Inflammatory macrophage treated with lipopolysaccharide for 1 hour (primary cell): ENCODE measurements at regions not wholly inside any gene's neighbourhood (a gene's known extent, or its start where the extent isn't known, plus 50 kb on each side); places are given as distances from the start of the nearest gene placed in this dataset.

Source experiments
- DNase-seq, 2 donors: peaks; one replicate each; pipeline ENCODE4 v3.0.0-alpha.2; 2020 to 2022

DNA sequence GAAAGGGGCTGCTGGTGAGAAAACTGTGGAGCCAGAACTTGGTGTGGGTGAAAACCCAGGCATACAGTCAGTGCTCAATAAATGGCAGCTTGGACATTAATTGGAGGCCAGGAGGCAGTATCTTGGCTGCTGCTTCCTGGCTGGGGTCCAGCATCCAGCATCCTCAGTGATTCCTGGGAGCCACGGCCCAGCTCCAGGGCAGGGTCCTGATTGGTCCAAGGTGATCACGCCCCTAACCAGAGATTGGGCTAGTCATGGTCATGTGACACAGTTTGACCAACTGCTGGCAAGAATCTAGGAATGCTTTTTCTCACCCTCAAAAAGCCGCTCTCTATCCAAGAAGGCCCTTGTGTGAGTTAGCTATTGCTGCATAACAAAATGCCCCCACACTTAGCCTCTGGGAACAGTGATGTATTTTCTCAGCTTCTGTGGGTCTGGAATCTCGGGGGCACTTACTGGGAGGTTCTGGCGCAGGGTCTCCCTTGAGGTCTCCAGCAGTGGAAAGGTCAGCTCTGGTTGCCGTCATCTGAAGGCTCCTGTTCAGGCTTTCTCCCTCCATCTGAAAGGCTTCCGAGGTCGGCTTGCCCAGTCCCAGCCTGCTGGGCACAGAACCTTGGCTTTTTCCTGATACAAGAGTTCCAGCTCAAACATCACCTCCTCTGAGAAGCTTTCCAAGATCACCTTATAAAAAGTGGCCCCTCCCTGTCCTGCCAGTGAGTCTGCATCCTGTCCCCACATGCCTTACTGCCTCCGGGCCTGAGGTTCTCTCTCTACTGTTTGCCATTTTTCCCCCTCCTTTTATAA is 119.2 kb upstream of the NCOR2 start:
- no peak for DNase-seq

DNA sequence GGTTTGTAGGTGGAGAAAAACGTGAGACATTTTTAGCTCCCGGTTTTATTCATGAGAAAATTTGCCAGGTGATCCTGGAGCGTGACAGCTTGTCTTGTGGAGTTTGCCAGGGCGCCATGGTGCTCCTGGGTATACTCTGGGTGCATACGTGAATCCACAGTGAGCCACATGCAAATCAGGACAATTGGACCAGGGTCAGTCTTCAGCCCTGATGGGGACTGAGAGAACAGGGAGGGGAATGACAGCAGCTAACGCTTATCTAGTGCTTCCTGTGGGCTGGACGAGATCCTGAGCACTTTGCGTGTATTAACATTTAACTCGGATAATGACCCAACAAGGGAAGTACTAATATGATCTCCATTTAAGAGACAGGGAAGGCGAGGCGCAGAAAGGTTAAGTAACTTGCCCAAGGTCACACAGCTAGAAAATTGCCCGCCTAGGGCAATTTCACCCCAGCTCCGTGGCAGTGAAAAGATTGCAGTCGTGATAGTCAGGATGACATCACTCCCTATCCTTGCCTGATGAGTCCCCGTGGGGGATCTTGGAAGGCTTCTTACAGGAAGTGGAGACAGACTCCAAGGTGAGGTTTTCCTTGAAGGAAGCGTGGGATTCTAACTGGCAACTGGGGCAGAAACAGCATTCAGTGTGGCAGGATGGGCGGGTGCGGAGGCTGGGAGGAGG is 118.4 kb upstream of the NCOR2 start:
- no peak for DNase-seq

DNA sequence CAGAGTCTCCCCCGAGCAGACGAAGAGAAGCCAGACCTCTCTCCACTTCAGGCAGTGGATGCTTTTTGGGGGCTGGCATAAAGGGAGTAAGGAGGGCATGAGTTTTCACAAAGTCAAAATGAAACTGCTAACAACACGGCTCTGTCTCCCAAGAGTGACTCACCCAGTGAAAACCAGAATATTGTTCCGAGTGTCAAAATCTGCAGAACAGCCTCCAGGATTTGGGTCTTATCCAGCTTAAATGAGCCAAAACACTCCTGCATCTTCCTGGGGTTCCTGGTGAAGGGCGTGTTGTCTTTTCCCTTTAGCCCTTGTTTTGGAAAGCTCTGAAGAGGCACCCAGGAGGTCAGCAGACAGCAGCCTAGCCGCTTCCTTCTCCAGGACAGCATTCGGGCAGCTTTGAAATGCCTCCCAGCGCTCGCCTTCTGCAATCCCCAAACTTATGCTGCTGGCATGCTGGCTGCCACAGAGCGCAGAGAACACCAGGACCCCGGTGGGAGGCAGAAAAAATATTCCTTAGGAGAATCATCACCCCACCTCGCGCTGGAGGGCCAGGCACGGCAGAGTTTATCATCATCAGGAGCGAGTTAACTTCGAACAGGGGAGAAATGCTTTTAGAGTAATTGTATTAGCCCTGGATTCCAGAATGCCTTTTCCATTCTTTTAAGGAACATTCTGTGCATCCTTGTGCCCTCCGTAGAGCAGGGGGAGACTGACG is 117.7 kb upstream of the NCOR2 start:
- peak in 1 of 2 donors; percentile 33 for DNase-seq

DNA sequence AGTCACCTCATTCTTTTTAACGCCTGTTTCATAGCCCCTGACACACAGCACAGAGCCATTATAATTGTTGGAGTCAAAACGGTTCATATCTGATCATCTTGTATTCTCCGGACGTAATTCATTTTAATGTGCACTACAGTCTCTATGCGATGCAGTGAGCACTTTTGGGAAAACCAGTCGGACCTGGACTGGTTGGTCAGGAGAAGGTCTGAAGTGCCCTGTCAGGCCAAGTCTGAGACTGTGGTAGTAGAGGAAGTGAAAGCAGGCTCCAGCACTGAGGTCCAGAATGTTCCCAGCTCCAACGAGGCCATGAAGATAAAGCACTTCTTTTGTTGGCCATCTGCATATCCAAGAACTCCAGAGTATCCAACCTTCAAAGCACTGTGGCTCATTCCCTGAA is 117.1 kb upstream of the NCOR2 start:
- peak in 1 of 2 donors; percentile 45 for DNase-seq

DNA sequence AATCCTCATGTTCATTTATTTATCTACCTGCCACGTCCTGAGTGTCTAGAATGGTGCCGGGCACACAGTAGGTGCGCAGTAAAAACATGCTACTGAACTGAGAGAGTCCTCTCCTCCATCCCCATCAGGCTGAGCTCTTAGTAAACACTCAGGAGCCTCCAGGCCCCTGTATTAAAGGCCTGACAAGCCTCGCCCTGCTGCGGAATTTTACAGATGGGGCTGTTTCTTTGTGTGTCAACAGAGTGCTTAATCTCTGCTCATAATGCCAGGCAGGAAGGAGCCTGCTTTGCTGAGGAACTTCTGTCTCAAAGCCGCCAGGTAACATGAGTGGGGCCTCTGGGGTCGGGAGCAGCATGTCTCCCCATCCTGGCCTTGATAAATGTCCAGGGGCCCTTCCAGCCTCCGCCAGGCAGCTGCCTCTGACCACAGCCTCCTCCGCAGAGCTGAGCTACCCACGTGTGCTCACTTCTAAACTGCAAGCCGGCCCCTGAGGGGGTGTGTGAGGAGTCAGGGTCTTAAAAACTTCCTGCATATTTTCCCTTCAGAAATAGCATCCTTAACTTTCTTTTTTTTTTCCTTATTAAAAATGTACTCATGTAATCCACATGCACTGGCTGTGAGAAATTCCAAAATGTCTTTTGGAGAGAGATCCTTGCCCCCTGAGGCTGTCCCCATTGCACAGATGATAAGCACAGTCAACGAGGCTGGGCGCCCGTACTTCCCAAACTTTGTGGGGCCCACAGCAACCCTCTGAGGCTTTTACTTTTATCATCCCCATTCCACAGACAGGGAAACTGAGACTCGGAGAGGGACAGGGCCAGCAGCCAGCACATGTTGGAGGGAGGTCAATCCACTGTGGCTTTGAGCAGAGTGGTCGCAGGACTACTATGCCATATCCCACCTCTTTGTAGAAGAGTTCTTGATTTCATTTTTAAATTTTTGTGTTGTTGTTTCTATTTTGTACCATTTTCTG is 116.0 kb upstream of the NCOR2 start:
- DNase-seq, result no peak

DNA sequence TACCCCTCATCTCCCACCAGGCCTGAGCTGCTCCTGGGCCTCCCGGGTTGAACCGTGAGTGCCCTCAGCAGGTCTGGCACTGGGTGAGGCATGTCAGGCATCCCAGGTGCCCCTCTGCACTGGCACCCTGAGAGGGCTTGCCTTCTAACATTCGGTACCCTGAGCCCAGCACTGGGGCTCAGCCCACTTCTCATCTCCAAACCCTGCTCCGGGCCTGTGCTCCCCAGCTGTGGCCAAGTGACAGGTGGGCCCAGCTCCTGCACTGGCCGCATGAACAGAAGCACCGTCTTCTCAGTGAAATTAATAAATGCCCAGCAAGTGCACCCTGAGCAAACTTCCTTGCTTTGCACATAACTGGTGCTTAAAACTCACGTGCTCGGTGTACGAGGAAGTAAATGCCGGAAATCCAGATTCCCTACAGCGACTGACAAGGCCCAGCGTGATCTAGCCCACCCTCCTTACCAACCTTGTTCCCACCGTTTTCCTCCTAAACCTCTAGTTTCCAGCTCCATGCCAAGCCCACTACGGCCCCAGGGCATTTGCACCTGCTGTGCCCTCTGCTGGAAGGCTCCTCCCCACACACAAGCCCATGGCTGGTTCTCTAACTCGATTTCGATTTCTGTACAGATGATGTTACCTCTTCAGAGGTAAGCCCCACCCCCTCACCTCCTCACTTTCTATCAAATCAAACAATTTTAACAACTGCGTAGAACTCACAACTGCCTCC is 115.2 kb upstream of the NCOR2 start:
- no peak for DNase-seq

DNA sequence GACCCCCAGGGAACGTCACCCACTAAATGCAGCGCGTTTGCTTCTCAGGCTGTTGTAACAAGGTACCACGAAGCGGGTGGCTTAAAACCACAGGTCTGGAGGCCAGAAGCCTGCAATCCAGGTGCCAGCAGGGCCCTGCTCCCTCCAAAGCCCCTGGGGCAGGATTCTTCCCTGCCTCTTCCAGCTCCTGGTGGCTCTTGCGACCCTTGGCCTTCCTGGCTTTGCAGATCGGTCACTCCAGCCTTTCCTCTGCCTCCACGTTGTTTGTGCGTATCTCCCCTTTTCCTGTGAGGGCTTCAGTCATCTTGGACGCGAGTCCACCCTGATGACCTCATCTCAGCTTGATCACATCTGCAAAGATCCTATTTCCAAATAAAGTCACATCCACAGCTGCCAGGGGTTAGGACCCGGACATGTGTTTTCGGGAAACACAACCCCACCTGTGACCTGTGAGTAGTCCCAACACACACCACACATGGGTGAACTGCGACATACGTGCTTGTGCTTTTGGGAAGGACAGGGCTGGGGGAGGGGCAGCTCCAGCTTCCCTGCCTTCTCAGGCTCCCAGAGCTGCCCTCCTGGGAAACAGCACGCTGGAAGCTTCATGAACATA is 114.5 kb upstream of the NCOR2 start:
- peak in 1 of 2 donors; percentile 33 for DNase-seq

DNA sequence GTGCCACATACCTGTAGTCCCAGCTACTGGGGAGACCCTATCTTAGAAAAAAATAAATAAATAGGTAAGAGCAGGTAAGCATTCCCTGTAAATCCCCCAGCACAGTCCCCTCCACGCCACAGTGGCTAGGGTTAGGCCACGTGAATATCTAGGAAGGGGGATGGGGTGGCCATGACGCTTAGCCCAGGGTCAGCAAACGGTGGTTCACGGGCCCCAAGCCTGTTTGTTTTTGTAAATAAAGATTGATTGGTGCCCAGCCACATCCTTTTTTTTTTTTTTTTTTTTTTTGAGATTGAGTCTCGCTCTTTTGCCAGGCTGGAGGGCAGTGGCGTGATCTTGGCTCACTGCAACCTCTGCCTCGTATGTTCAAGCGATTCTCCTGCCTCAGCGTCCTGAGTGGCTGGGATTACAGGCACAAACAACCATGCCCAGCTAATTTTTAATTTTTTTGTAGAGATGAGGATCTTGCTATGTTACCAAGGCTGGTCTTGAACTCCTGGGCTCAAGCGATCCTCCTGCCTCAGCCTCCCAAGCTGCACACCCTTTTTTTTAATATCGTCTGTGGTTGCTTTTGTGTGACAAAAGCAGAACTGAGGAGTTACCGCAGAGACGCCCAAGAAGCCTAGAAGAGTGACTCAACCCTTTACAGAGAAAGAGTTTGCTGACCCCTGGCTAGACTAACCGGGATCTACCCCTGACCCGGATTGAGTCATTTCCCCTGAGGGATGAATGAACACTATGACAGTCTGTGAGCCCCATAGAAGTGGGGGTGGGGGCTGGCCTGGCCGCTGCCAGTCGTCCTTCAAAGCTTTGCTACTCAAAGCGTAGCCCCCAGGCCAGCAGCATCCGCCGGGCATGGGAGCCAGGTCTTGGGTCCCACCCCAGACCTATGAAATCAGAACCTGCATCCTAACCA is 113.7 kb upstream of the NCOR2 start:
- DNase-seq, result peak; percentile 86 to 98

DNA sequence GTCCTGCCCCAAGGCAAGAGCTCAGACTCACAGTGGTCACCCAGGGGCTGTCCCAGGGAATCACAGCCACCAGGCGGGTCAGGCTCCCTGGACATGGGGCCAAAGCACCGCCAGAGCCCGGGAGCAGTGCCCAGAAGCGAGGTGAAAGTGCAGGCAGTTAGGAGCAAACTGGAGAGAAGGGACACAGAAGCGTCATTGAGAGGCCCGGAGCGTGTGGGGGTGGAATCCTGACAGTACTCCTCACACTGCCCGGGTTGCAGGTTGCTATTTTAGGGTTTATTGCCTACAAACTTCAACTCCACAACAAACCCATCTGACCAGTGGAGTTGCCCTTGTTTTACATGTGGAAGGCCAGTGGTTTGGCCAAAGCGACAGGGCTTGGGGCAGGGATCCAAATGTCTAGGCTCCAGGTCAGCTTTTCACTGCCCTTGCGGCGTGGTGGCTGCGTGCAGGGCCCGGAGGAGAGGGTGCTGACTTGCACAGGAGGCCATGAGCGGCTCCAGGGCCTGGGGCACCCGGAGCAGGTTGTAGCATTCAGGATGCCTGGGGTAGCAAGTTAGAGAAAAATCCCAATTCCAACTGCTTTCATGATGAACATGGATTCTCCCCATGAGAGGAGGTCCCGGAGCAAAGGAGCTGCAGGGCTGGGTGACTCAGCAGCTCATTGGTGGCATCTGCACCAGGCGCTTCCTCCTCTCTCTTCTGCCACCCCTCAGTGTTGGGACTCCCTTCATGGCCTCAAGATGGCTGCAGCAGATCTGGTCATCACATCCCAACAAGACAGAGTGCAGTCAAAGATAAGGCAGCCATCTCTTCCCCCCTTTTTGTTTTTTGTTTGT is 112.3 kb upstream of the NCOR2 start:
- peak in 1 of 2 donors; percentile 35 for DNase-seq

DNA sequence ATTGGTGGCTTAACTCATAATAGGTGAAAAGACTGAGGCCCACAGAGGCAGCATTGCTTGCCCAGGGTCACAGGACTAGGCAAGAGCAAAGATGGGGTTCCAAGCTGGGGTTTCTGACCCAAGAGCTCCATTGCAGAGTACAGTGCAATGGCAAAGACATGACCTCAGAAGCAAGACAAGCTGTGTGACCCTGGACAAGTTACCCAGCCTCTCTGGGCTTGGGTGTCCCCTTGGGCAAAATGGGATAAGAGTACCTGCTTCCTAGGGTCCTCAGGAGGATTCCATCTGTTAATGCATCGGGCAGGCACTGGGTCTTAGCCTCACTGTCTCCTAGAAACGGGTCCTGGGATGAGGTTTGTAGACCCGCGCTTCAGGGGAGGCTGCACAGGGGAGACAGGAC is 111.6 kb upstream of the NCOR2 start:
- no peak for DNase-seq

DNA sequence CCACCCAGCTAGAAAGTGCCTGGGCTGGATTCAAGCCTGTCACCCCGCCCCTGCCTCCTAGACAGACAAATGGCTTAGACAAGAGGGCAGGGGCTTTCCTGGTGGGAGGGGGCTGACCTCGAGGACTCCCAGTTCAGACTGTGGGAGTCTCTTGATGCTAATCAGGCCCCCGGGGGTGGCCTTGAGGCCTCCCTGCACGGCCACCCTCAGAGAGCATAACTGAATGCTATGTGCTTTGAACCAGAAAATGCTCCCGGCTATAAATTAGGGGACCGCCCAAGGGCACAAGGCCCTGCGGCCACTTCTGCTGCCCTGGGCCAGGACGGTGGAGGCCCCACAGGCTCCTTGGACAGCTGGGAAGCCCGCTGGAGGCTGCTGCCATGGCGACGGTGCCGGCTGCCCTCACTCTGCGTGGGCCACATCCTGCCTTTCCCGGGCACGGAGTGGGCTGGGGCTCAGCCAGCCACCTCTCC is 111.0 kb upstream of the NCOR2 start:
- DNase-seq, result no peak

DNA sequence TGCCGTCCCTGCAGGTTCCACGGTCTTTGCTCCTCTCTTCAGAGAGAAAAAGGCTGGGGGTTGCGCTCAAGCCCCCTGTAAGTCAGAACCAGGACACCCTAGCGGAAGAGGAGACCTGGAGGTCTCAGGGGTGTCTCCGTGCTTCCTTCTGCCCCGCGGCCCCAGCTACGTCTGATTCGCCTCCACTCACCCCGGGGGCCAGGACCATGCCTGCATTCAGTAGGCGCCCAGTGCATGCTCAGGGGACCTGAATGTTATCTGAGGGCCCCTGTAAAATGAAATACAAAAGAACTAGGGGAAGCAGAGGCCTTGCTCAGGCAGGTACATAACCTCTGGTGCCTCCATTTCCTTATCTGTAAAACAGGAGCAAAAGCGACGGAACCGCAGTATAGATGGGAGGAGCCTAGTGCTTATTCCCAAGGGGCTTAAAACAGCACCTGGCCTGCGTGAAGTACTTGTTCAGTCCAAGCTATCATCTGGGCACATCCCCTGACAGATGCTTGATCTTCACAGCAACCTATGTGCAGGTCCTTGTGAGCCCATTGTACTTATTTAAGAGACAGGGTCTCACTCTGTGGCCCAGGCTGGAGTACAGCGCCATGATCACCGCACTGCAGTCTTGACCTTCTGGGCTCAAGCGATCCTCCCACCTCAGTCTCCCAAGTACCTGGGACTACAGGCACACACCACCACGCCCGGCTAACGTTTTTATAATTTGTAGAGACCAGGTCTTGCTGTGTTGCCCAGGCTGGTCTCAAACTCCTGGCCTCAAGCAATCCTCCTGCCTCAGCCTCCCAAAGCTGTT is 110.3 kb upstream of the NCOR2 start:
- no peak for DNase-seq

DNA sequence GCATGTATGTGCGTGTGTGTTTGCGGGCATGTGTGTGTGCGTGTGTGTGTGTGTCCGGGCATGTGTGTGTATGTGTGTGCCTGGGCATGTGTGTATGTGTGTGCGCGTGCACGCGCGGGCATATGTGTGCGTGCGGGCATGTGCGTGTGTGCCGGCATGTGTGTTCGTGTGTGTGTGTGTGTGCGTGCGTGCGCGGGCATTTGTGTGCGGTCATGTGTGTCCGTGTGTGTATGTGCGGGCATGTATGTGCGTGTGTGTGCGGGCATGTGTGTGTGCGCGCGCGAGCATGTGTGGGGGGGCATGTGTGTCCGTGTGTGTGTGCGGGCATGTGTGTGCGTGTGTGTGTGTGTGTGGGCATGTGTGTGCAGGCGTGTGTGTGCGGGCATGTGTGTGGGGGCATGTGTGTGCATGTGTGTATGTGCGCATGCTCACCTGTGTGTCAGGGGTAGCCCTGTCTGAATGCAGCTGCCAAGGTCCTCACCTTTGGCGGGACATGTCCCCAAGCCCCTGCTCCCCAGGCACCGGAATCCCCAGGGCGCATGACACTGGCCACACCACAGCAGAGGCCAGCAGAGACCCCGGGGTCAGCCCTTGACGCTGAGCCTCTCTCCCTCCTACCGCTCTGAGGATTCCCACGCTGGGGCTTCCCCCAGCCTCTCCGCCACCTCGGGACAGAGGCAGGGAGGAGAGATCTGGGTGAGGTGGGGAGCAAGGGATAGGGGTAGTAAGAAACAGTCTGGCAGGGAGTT is 109.5 kb upstream of the NCOR2 start:
- DNase-seq, result no peak

DNA sequence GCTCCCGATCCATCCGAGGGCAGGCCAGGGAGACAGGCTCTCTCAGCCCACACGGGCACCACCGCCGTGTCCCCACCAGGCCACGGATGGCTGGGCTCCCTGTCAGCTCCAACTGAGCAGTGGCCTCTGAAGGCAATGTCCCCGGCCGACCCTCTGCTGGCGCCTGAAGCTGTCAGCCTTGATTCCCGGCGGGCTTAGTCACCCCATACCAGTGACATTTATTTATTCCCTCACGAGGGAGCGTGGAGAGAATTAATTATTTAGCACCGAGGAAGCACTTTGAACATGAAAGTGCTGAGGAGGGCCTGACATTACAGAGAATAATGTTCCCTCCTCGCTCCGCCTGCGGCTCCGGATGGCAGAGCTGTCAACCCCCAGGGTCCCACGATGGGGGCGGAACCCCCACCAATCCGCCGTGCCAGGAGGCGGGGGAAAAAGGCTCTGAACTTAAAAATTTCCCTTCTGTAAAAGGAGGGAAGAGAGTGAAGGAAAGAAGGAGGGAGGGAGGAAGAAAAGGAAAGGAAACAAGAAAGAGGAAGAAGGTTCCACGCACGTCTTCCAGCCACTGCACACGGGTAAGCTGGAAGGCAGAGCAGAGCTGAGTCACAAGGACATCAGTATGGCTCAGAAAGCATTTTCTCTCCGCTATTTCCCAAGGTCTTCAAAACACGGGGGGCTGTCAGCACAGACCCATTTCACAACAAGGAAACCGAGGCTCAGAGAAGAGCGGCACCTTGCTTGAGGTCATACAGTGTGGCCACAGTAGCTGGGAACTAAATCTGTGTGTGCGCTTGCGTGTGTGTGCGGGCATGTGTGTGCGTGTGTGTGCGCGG is 108.7 kb upstream of the NCOR2 start:
- DNase-seq, result peak; percentile 71 to 72

DNA sequence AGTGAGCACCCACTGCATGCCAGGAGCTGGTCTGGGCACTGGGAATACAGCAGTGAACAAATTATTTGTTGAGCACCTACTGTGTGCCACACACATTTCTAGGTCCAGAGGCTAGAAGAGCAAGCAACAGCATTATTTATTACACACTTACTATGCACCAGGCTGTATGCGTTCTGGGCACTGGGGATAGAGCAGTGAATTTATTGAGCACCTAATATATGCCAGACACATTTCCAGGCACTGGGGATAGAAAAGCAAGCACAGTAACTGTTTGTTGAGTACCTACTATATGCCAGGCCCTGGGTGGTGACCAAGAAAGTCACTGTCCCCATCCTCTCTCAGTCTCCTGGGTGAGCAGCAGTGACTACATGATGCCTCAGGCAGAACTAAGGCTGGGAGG is 107.5 kb upstream of the NCOR2 start:
- DNase-seq, result no peak

DNA sequence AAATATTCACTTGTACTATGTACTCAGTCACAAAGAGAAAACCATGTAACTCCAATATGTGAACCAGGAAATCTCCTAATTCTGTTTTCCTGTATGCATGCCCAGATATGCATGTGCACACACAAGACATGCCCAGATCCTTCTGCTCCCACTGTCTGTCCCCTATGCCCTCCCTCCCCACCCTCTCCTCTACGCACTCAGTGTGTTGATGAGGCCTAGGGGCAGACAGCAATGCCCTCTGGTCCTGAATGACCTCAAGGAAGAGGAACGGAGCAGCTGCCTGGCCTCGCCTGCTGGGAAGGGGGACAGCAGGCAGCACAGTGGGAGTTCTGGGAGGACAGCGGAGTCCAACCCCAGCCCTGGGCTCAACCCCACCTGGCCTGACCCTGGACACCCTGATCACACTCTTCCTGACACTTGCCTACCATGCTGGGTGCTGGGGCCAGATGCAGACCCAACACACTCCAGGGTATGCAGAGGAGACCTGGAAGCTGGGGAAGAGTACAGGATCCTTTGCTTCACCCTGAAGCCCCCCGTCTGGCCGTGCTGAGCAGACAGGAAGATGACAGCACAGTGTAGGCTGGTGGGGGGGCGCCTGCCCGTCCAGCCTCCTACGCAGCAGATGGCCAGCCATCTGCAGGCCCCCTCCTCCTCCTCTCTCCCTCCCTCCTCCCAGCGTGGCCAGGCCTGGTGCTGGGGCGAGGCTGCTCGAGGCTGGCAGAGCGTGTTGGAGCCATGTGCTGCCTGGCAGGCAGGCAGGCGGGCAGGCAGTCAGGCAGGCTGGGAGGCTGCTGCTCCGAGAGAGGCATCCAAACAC is 106.6 kb upstream of the NCOR2 start:
- DNase-seq, result no peak
